Activated CD4-positive, alpha-beta T cell treated with anti-CD3 and anti-CD28 coated beads, Interleukin-2, amount 50 U/mL, for 16 hours (primary cell): ENCODE measurements at regions not wholly inside any gene's neighbourhood (a gene's known extent, or its start where the extent isn't known, plus 50 kb on each side); places are given as distances from the start of the nearest gene placed in this dataset.
"Not testable (repeated sequence)": the region's sequence is repeated elsewhere in the genome, so short reads cannot be mapped to it uniquely, and the experiment has no call there.

Experiments
- DNase-seq: peaks from one replicate; pipeline ENCODE4 v3.0.0-alpha.2; 2020

GRCh38 chr9:67708109-67708508 is 150.6 kb upstream of the ANKRD20A1 start:
- not testable (repeated sequence) for DNase-seq

- not testable (repeated sequence) for DNase-seq
Observed at GRCh38 chr9:67711429-67711828, 147.3 kb upstream of the ANKRD20A1 start.

GRCh38 chr9:67711931-67712330 is 146.8 kb upstream of the ANKRD20A1 start:
- DNase-seq, result not testable (repeated sequence)

GRCh38 chr9:67712956-67713355 is 145.8 kb upstream of the ANKRD20A1 start:
- DNase-seq, result not testable (repeated sequence)

- DNase-seq, result not testable (repeated sequence)
Observed at GRCh38 chr9:67717830-67718388, 140.8 kb upstream of the ANKRD20A1 start.

GRCh38 chr9:67720491-67720890 is 138.2 kb upstream of the ANKRD20A1 start:
- DNase-seq, result not testable (repeated sequence)

GRCh38 chr9:67722460-67723090 is 136.2 kb upstream of the ANKRD20A1 start:
- not testable (repeated sequence) for DNase-seq

GRCh38 chr9:67723185-67723584 is 135.5 kb upstream of the ANKRD20A1 start:
- DNase-seq, result not testable (repeated sequence)

- peak; percentile 29 for DNase-seq
Observed at GRCh38 chr9:67724885-67725284, 133.8 kb upstream of the ANKRD20A1 start.

- not testable (repeated sequence) for DNase-seq
Observed at GRCh38 chr9:67726213-67726988, 132.3 kb upstream of the ANKRD20A1 start.

GRCh38 chr9:67763133-67763532 is 95.6 kb upstream of the ANKRD20A1 start:
- DNase-seq, result not testable (repeated sequence)

- DNase-seq, result not testable (repeated sequence)
Observed at GRCh38 chr9:67771807-67772206, 86.9 kb upstream of the ANKRD20A1 start.

GRCh38 chr9:67800170-67800569 is 58.6 kb upstream of the ANKRD20A1 start:
- DNase-seq, result not testable (repeated sequence)
